Fibroblast of upper back skin (primary cell): ENCODE measurements at regions not wholly inside any gene's neighbourhood (a gene's known extent, or its start where the extent isn't known, plus 50 kb on each side); places are given as distances from the start of the nearest gene placed in this dataset.
"Not testable (repeated sequence)": the region's sequence is repeated elsewhere in the genome, so short reads cannot be mapped to it uniquely, and the experiment has no call there.

Experiments
- DNase-seq: peaks from one replicate; pipeline ENCODE4 v3.0.0-alpha.2; 2013

GRCh38 chr10:114708084-114708483, 50.0 kb upstream of the ABLIM1 start:
- no peak for DNase-seq

- DNase-seq: peak; percentile 86
Measured at GRCh38 chr10:114708717-114709335, 50.8 kb upstream of the ABLIM1 start.

GRCh38 chr10:114709984-114710383, 51.9 kb upstream of the ABLIM1 start:
- no peak for DNase-seq

GRCh38 chr10:114711176-114711868, 53.2 kb upstream of the ABLIM1 start:
- DNase-seq: no peak

- no peak for DNase-seq
Measured at GRCh38 chr10:114711869-114712250, 53.8 kb upstream of the ABLIM1 start.

GRCh38 chr10:114713525-114714090, 55.5 kb upstream of the ABLIM1 start:
- no peak for DNase-seq

GRCh38 chr10:114714281-114714741, 56.2 kb upstream of the ABLIM1 start:
- DNase-seq: peak; percentile 95

GRCh38 chr10:114715171-114715670, 57.1 kb upstream of the ABLIM1 start:
- peak; percentile 66 for DNase-seq

- DNase-seq: peak; percentile 17
Measured at GRCh38 chr10:114716811-114717404, 58.8 kb upstream of the ABLIM1 start.

GRCh38 chr10:114717881-114718280, 59.8 kb upstream of the ABLIM1 start:
- not testable (repeated sequence) for DNase-seq

GRCh38 chr10:114718374-114718773, 60.3 kb upstream of the ABLIM1 start:
- no peak for DNase-seq

- no peak for DNase-seq
Measured at GRCh38 chr10:114719311-114719710, 61.2 kb upstream of the ABLIM1 start.

GRCh38 chr10:114720023-114720422, 61.9 kb upstream of the ABLIM1 start:
- not testable (repeated sequence) for DNase-seq

GRCh38 chr10:114720685-114721278, 62.7 kb upstream of the ABLIM1 start:
- DNase-seq: no peak

GRCh38 chr10:114722136-114722535, 64.1 kb upstream of the ABLIM1 start:
- not testable (repeated sequence) for DNase-seq

GRCh38 chr10:114723361-114723760, 65.3 kb upstream of the ABLIM1 start:
- DNase-seq: no peak

- DNase-seq: no peak
Measured at GRCh38 chr10:114723991-114724715, 66.1 kb upstream of the ABLIM1 start.

GRCh38 chr10:114724716-114725106, 66.6 kb upstream of the ABLIM1 start:
- DNase-seq: no peak

GRCh38 chr10:114726820-114727271, 68.8 kb upstream of the ABLIM1 start:
- DNase-seq: no peak

GRCh38 chr10:114728325-114728724, 70.2 kb upstream of the ABLIM1 start:
- DNase-seq: no peak

GRCh38 chr10:114729103-114729659, 71.1 kb upstream of the ABLIM1 start:
- DNase-seq: no peak

GRCh38 chr10:114730291-114730690, 72.2 kb upstream of the ABLIM1 start:
- no peak for DNase-seq
